ENCODE measurements at regions not wholly inside any gene's neighbourhood (a gene's known extent, or its start where the extent isn't known, plus 50 kb on each side); places are given as distances from the start of the nearest gene placed in this dataset.

- peaks cover 6% of the 10 kb centered on the region; the same call in 1 of the 2 replicates for H3K4me1 ChIP-seq (ENCODE audit: insufficient read depth, low read length)
- H3K9ac ChIP-seq (ENCODE audit: low read depth, low read length): no peak overlapping the region
- peaks cover 6% of the 10 kb centered on the region; the same call in 1 of the 2 replicates for H3K9me3 ChIP-seq (ENCODE audit: control insufficient read depth, insufficient read depth, low read length)
- no peaks in the 10 kb centered on the region for H3K36me3 ChIP-seq (ENCODE audit: insufficient read depth, low read length)
Observed at GRCh38 chr5:73339711-73340110, 108.9 kb downstream of the FOXD1 start.

- Histone ChIP-seq H3K9ac (ENCODE audit: low read depth, low read length) (no peak overlapping the region), H3K9me3 (ENCODE audit: control insufficient read depth, insufficient read depth, low read length) (peaks cover 3% of the 10 kb centered on the region; the same call in 1 of the 2 replicates), H3K4me1 (ENCODE audit: insufficient read depth, low read length) (peaks cover 6% of the 10 kb centered on the region; the same call in 1 of the 2 replicates), H3K36me3 (ENCODE audit: insufficient read depth, low read length) (no peaks in the 10 kb centered on the region)
Observed at GRCh38 chr5:73339051-73339575, 109.5 kb downstream of the FOXD1 start.

GRCh38 chr5:73338256-73339050 is 110.1 kb downstream of the FOXD1 start:
- H3K9me3 ChIP-seq (ENCODE audit: control insufficient read depth, insufficient read depth, low read length): peaks cover 3% of the 10 kb centered on the region; the same call in 1 of the 2 replicates
- peaks cover 6% of the 10 kb centered on the region; the same call in 1 of the 2 replicates for H3K4me1 ChIP-seq (ENCODE audit: insufficient read depth, low read length)
- H3K36me3 ChIP-seq (ENCODE audit: insufficient read depth, low read length): no peaks in the 10 kb centered on the region
- H3K9ac ChIP-seq (ENCODE audit: low read depth, low read length): no peak overlapping the region

GRCh38 chr5:73337586-73338255 is 110.9 kb downstream of the FOXD1 start:
- peaks cover 3% of the 10 kb centered on the region; the same call in 1 of the 2 replicates for H3K9me3 ChIP-seq (ENCODE audit: control insufficient read depth, insufficient read depth, low read length)
- no peaks in the 10 kb centered on the region for H3K36me3 ChIP-seq (ENCODE audit: insufficient read depth, low read length)
- H3K4me1 ChIP-seq (ENCODE audit: insufficient read depth, low read length): peaks cover 6% of the 10 kb centered on the region; the same call in 1 of the 2 replicates
- no peak overlapping the region for H3K9ac ChIP-seq (ENCODE audit: low read depth, low read length)

GRCh38 chr5:73336366-73336765 is 112.2 kb downstream of the FOXD1 start:
- peaks cover 6% of the 10 kb centered on the region; the same call in 1 of the 2 replicates for H3K4me1 ChIP-seq (ENCODE audit: insufficient read depth, low read length)
- H3K9ac ChIP-seq (ENCODE audit: low read depth, low read length): no peak overlapping the region
- no peaks in the 10 kb centered on the region for H3K36me3 ChIP-seq (ENCODE audit: insufficient read depth, low read length)
- H3K9me3 ChIP-seq (ENCODE audit: control insufficient read depth, insufficient read depth, low read length): peaks cover 3% of the 10 kb centered on the region; the same call in 1 of the 2 replicates

- H3K36me3 ChIP-seq (ENCODE audit: insufficient read depth, low read length): no peaks in the 10 kb centered on the region
- H3K4me1 ChIP-seq (ENCODE audit: insufficient read depth, low read length): peaks cover 6% of the 10 kb centered on the region; the same call in 1 of the 2 replicates
- no peak overlapping the region for H3K9ac ChIP-seq (ENCODE audit: low read depth, low read length)
- H3K9me3 ChIP-seq (ENCODE audit: control insufficient read depth, insufficient read depth, low read length): peaks cover 3% of the 10 kb centered on the region; the same call in 1 of the 2 replicates
Observed at GRCh38 chr5:73333944-73334703, 114.5 kb downstream of the FOXD1 start.

- peaks cover 3% of the 10 kb centered on the region; the same call in 1 of the 2 replicates for H3K9me3 ChIP-seq (ENCODE audit: control insufficient read depth, insufficient read depth, low read length)
- H3K4me1 ChIP-seq (ENCODE audit: insufficient read depth, low read length): no peaks in the 10 kb centered on the region
- H3K36me3 ChIP-seq (ENCODE audit: insufficient read depth, low read length): no peaks in the 10 kb centered on the region
- H3K9ac ChIP-seq (ENCODE audit: low read depth, low read length): no peak overlapping the region
Observed at GRCh38 chr5:73330613-73331012, 118.0 kb downstream of the FOXD1 start.

- Histone ChIP-seq H3K9ac (ENCODE audit: low read depth, low read length) (no peak overlapping the region), H3K4me1 (ENCODE audit: insufficient read depth, low read length) (no peaks in the 10 kb centered on the region), H3K36me3 (ENCODE audit: insufficient read depth, low read length) (no peaks in the 10 kb centered on the region), H3K9me3 (ENCODE audit: control insufficient read depth, insufficient read depth, low read length) (peaks cover 3% of the 10 kb centered on the region; the same call in 1 of the 2 replicates)
Observed at GRCh38 chr5:73328640-73329039, 119.9 kb downstream of the FOXD1 start.

GRCh38 chr5:73327908-73328455 is 120.6 kb downstream of the FOXD1 start:
- no peak overlapping the region for H3K9ac ChIP-seq (ENCODE audit: low read depth, low read length)
- H3K9me3 ChIP-seq (ENCODE audit: control insufficient read depth, insufficient read depth, low read length): peaks cover 3% of the 10 kb centered on the region; the same call in 1 of the 2 replicates
- 0 out of 2 replicates have a peak, but pooled peaks cover under 1% of the 10 kb centered on the region for H3K4me1 ChIP-seq (ENCODE audit: insufficient read depth, low read length)
- no peaks in the 10 kb centered on the region for H3K36me3 ChIP-seq (ENCODE audit: insufficient read depth, low read length)

GRCh38 chr5:73325546-73325945 is 123.0 kb downstream of the FOXD1 start:
- Histone ChIP-seq H3K36me3 (ENCODE audit: insufficient read depth, low read length) (no peaks in the 10 kb centered on the region), H3K4me1 (ENCODE audit: insufficient read depth, low read length) (peaks cover 11% of the 10 kb centered on the region; the same call in 1 of the 2 replicates), H3K9me3 (ENCODE audit: control insufficient read depth, insufficient read depth, low read length) (no peaks in the 10 kb centered on the region; the same call in 1 of the 2 replicates)

GRCh38 chr5:73323466-73323865 is 125.1 kb downstream of the FOXD1 start:
- H3K9me3 ChIP-seq (ENCODE audit: control insufficient read depth, insufficient read depth, low read length): no peaks in the 10 kb centered on the region
- no peaks in the 10 kb centered on the region for H3K36me3 ChIP-seq (ENCODE audit: insufficient read depth, low read length)
- H3K4me1 ChIP-seq (ENCODE audit: insufficient read depth, low read length): peaks cover 11% of the 10 kb centered on the region; the same call in 1 of the 2 replicates
- no peak overlapping the region for H3K9ac ChIP-seq (ENCODE audit: low read depth, low read length)

More at GRCh38 chr5:73325546-73325945, 123.0 kb downstream of the FOXD1 start:
- no peak overlapping the region for H3K9ac ChIP-seq (ENCODE audit: low read depth, low read length)

- Histone ChIP-seq H3K36me3 (ENCODE audit: insufficient read depth, low read length) (no peaks in the 10 kb centered on the region), H3K9me3 (ENCODE audit: control insufficient read depth, insufficient read depth, low read length) (no peaks in the 10 kb centered on the region), H3K9ac (ENCODE audit: low read depth, low read length) (no peak overlapping the region), H3K4me1 (ENCODE audit: insufficient read depth, low read length) (peaks cover 11% of the 10 kb centered on the region; the same call in 1 of the 2 replicates)
Observed at GRCh38 chr5:73322437-73323076, 126.0 kb downstream of the FOXD1 start.

- Histone ChIP-seq H3K4me1 (ENCODE audit: insufficient read depth, low read length) (peaks cover 11% of the 10 kb centered on the region; the same call in 1 of the 2 replicates), H3K9me3 (ENCODE audit: control insufficient read depth, insufficient read depth, low read length) (no peaks in the 10 kb centered on the region), H3K9ac (ENCODE audit: low read depth, low read length) (no peak overlapping the region), H3K36me3 (ENCODE audit: insufficient read depth, low read length) (no peaks in the 10 kb centered on the region)
Observed at GRCh38 chr5:73321757-73322436, 126.7 kb downstream of the FOXD1 start.
